Astrocyte (in vitro differentiated cells and primary cell): ENCODE measurements at regions not wholly inside any gene's neighbourhood (a gene's known extent, or its start where the extent isn't known, plus 50 kb on each side); places are given as distances from the start of the nearest gene placed in this dataset.

Experiments used
- DNase-seq: peaks from one replicate; pipeline ENCODE4 v3.0.0-alpha.2; 2010; ENCODE audit warnings: low read depth
- FAIRE-seq: peaks from 2 replicates; lab custom pipeline; 2011; peaks lifted over from hg19 to GRCh38; lab: Jason Lieb, UNC
- H2AFZ ChIP-seq: 2 replicates; pipeline ENCODE4 v1.6.0; 2012; ENCODE audit warnings: low read depth, low read length, inconsistent platforms
- H3K27ac ChIP-seq: 2 replicates; pipeline ENCODE4 v1.5.1; 2011; ENCODE audit warnings: low read depth, low read length, inconsistent platforms
- H3K27me3 ChIP-seq: 2 replicates; pipeline ENCODE4 v1.6.0; 2011; ENCODE audit warnings: low read length, inconsistent platforms; ENCODE audit not compliant: insufficient read depth
- H3K36me3 ChIP-seq: 2 replicates; pipeline ENCODE4 v1.5.1; 2011; ENCODE audit warnings: low read length, inconsistent platforms; ENCODE audit not compliant: insufficient read depth
- H3K4me1 ChIP-seq: 2 replicates; pipeline ENCODE4 v1.5.1; 2011; ENCODE audit warnings: low read length, inconsistent platforms; ENCODE audit not compliant: insufficient read depth
- H3K4me2 ChIP-seq: 2 replicates; pipeline ENCODE4 v1.6.0; 2012; ENCODE audit warnings: low read length, inconsistent platforms
- H3K4me3 ChIP-seq: 2 replicates; pipeline ENCODE4 v1.5.1; 2011; ENCODE audit warnings: low read depth, mild to moderate bottlenecking, low read length, inconsistent platforms; ENCODE audit not compliant: insufficient read depth
- H3K79me2 ChIP-seq: 2 replicates; pipeline ENCODE4 v1.6.0; 2012; ENCODE audit warnings: mild to moderate bottlenecking, low read length, inconsistent platforms; ENCODE audit not compliant: insufficient read depth
- H3K9ac ChIP-seq: 2 replicates; pipeline ENCODE4 v1.6.0; 2012; ENCODE audit warnings: mild to moderate bottlenecking, low read length, inconsistent platforms
- H3K9me3 ChIP-seq: 2 replicates; pipeline ENCODE4 v1.5.1; 2012; ENCODE audit warnings: low read depth, mild to moderate bottlenecking, low read length, inconsistent platforms; ENCODE audit not compliant: insufficient read depth
- H4K20me1 ChIP-seq: 2 replicates; pipeline ENCODE4 v1.6.0; 2012; ENCODE audit warnings: low read length, inconsistent platforms; ENCODE audit not compliant: insufficient read depth
- H3K27ac Mint-ChIP-seq: one replicate; pipeline ENCODE4 v1.8.0; 2021; ENCODE audit warnings: mild to moderate bottlenecking, mixed read lengths; ENCODE audit not compliant: unreplicated experiment
- H3K27me3 Mint-ChIP-seq: one replicate; pipeline ENCODE4 v1.8.0; 2021; ENCODE audit warnings: low read depth, mixed read lengths; ENCODE audit not compliant: unreplicated experiment
- H3K36me3 Mint-ChIP-seq: one replicate; pipeline ENCODE4 v1.8.0; 2021; ENCODE audit warnings: low read depth, mixed read lengths; ENCODE audit not compliant: unreplicated experiment
- H3K4me1 Mint-ChIP-seq: one replicate; pipeline ENCODE4 v1.8.0; 2021; ENCODE audit warnings: low read depth, mixed read lengths; ENCODE audit not compliant: unreplicated experiment
- H3K4me3 Mint-ChIP-seq: one replicate; pipeline ENCODE4 v1.8.0; 2021; ENCODE audit warnings: mild to moderate bottlenecking, moderate library complexity, mixed read lengths; ENCODE audit not compliant: unreplicated experiment
- H3K9me3 Mint-ChIP-seq: one replicate; pipeline ENCODE4 v1.8.0; 2021; ENCODE audit warnings: mild to moderate bottlenecking, mixed read lengths; ENCODE audit not compliant: unreplicated experiment
- CTCF ChIP-seq: IDR thresholded peaks from 2 replicates; pipeline ENCODE4 v1.5.1; 2011; ENCODE audit warnings: low read depth, mild to moderate bottlenecking, inconsistent platforms, low read length, moderate library complexity; ENCODE audit not compliant: insufficient read depth
- EZH2 ChIP-seq: IDR thresholded peaks from 2 replicates; pipeline ENCODE4 v1.6.1; 2012; ENCODE audit warnings: mild to moderate bottlenecking, low read length, inconsistent platforms; ENCODE audit not compliant: insufficient read depth

GRCh38 chr2:78686625-78687153 lies 338.8 kb upstream of the REG3G start:
- Histone ChIP-seq H2AFZ (no peak overlapping the region), H3K4me1 (no peaks in the 10 kb centered on the region), H3K9me3 (no peaks in the 10 kb centered on the region), H3K4me2 (no peak overlapping the region), H3K4me3 (no peak overlapping the region), H3K27ac (no peak overlapping the region), H3K36me3 (no peaks in the 10 kb centered on the region), H3K27me3 (no peaks in the 10 kb centered on the region), H3K79me2 (no peaks in the 10 kb centered on the region), H4K20me1 (no peaks in the 10 kb centered on the region), H3K9ac (no peak overlapping the region)
- peaks cover 14% of the 10 kb centered on the region for H3K4me1 Mint-ChIP-seq
- FAIRE-seq (no peak), DNase-seq (no peak)
- H3K9me3 Mint-ChIP-seq, result peaks cover 8% of the 10 kb centered on the region
- H3K27me3 Mint-ChIP-seq, result no peaks in the 10 kb centered on the region
- no peak overlapping the region for H3K27ac Mint-ChIP-seq
- no peak overlapping the region for H3K4me3 Mint-ChIP-seq
- no peaks in the 10 kb centered on the region for H3K36me3 Mint-ChIP-seq
- no peak for TF ChIP-seq CTCF
- no peak for TF ChIP-seq EZH2

- H3K4me2 ChIP-seq, result no peak overlapping the region
- FAIRE-seq, result no peak
These were observed 325.8 kb upstream of the REG3G start for GRCh38 chr2:78699696-78700095.

More at GRCh38 chr2:78699696-78700095, 325.8 kb upstream of the REG3G start:
- Histone ChIP-seq H3K9ac (no peak overlapping the region), H3K79me2 (no peaks in the 10 kb centered on the region), H3K27ac (no peak overlapping the region), H3K36me3 (no peaks in the 10 kb centered on the region), H3K27me3 (no peaks in the 10 kb centered on the region), H3K4me3 (no peak overlapping the region), H2AFZ (no peak overlapping the region), H4K20me1 (no peaks in the 10 kb centered on the region), H3K4me1 (no peaks in the 10 kb centered on the region), H3K9me3 (no peaks in the 10 kb centered on the region)
- H3K27ac Mint-ChIP-seq, result peak overlapping the region; percentile 22
- H3K9me3 Mint-ChIP-seq, result no peaks in the 10 kb centered on the region
- no peak for DNase-seq
- no peak for TF ChIP-seq CTCF
- TF ChIP-seq EZH2, result no peak
- no peak overlapping the region for H3K4me3 Mint-ChIP-seq
- no peaks in the 10 kb centered on the region for H3K36me3 Mint-ChIP-seq
- H3K4me1 Mint-ChIP-seq, result peaks cover 11% of the 10 kb centered on the region
- no peaks in the 10 kb centered on the region for H3K27me3 Mint-ChIP-seq
